Esophagus squamous epithelium (tissue), 4 donors: ENCODE measurements at regions not wholly inside any gene's neighbourhood (a gene's known extent, or its start where the extent isn't known, plus 50 kb on each side); places are given as distances from the start of the nearest gene placed in this dataset.

Source experiments
- POLR2A ChIP-seq, 4 donors: fragments of 450-650 bp; IDR thresholded peaks; one replicate each; pipeline ENCODE4 v1.6.1; 2017; ENCODE audit warnings: antibody characterized with exemption in 4 of 4, mild to moderate bottlenecking in 4 of 4, moderate library complexity in 3 of 4
- TF ChIP-seq, protein P1 (sequence below), 6 experiments: fragments of 450-650 bp in 4 of 6; fragments of 200-600 bp in 2 of 6; sonication (generic) in 2 of 6; IDR thresholded peaks; one replicate each; pipeline ENCODE4 v1.5.1; 2016 to 2019; ENCODE audit warnings: antibody characterized with exemption in 6 of 6, mild to moderate bottlenecking in 4 of 6, moderate library complexity in 4 of 6

- TF ChIP-seq, protein P1, sequence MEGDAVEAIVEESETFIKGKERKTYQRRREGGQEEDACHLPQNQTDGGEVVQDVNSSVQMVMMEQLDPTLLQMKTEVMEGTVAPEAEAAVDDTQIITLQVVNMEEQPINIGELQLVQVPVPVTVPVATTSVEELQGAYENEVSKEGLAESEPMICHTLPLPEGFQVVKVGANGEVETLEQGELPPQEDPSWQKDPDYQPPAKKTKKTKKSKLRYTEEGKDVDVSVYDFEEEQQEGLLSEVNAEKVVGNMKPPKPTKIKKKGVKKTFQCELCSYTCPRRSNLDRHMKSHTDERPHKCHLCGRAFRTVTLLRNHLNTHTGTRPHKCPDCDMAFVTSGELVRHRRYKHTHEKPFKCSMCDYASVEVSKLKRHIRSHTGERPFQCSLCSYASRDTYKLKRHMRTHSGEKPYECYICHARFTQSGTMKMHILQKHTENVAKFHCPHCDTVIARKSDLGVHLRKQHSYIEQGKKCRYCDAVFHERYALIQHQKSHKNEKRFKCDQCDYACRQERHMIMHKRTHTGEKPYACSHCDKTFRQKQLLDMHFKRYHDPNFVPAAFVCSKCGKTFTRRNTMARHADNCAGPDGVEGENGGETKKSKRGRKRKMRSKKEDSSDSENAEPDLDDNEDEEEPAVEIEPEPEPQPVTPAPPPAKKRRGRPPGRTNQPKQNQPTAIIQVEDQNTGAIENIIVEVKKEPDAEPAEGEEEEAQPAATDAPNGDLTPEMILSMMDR (IDR thresholded peaks at IDR 0.05): no peak
- no peak for TF ChIP-seq POLR2A (IDR thresholded peaks at IDR 0.05)
Measured at GRCh38 chrX:108945883-108946523, 209.6 kb upstream of the IRS4 start.
